A673 (cell line): ENCODE measurements at regions not wholly inside any gene's neighbourhood (a gene's known extent, or its start where the extent isn't known, plus 50 kb on each side); places are given as distances from the start of the nearest gene placed in this dataset.
A peak's percentile ranks its signal among the peaks of the same experiment; 100 is the strongest.

Experiments
- BruUV-seq: library from RNA; stranded (reverse); fragments of 400-500 nt; replicated peaks from 2 replicates; lab custom pipeline; 2021; lab: Mats Ljungman, UMichigan
- CTCF ChIA-PET: fragments of 300-600 bp; sonication (Branson Sonifier 250); formaldehyde crosslinking; loops from one replicate; lab custom pipeline; 2022; ENCODE audit warnings: antibody characterized with exemption; lab: Charles Lee
- POLR2A ChIA-PET: fragments of 300-600 bp; sonication (Branson Sonifier 250); formaldehyde crosslinking; loops from one replicate; lab custom pipeline; 2022; ENCODE audit warnings: antibody characterized with exemption; ENCODE audit not compliant: low non-redundant PET; lab: Charles Lee
- DNase-seq: peaks from one replicate; pipeline ENCODE4 v3.0.0-alpha.2; 2015; ENCODE audit warnings: low spot score
- H3K27ac ChIP-seq: fragments of 200-600 bp; sonication (generic); 2 replicates; pipeline ENCODE4 v1.5.1; 2016; ENCODE audit warnings: mixed run types, low read depth, mild to moderate bottlenecking, mixed read lengths, antibody characterized with exemption, low read length; ENCODE audit not compliant: poor library complexity, severe bottlenecking
- H3K27me3 ChIP-seq: fragments of 200-600 bp; sonication (generic); replicated peaks from 2 replicates; pipeline ENCODE4 v1.6.1; 2017; ENCODE audit warnings: mixed run types, low read depth, mild to moderate bottlenecking, mixed read lengths, antibody characterized with exemption, low read length; ENCODE audit not compliant: insufficient read depth, poor library complexity
- H3K36me3 ChIP-seq: fragments of 200-600 bp; sonication (generic); 2 replicates; pipeline ENCODE4 v1.6.1; 2016; ENCODE audit warnings: mixed run types, mild to moderate bottlenecking, mixed read lengths, antibody characterized with exemption, low read length; ENCODE audit not compliant: insufficient read depth, poor library complexity, severe bottlenecking
- H3K4me1 ChIP-seq: fragments of 200-600 bp; sonication (generic); 2 replicates; pipeline ENCODE4 v1.6.1; 2017; ENCODE audit warnings: mixed run types, mild to moderate bottlenecking, mixed read lengths, antibody characterized with exemption, low read length; ENCODE audit not compliant: insufficient read depth, poor library complexity, severe bottlenecking
- H3K4me3 ChIP-seq: fragments of 200-600 bp; sonication (generic); 2 replicates; pipeline ENCODE4 v1.5.1; 2016; ENCODE audit warnings: low read depth, mixed run types, mild to moderate bottlenecking, mixed read lengths, low read length; ENCODE audit not compliant: poor library complexity, severe bottlenecking
- H3K9me3 ChIP-seq: fragments of 200-600 bp; sonication (generic); 2 replicates; pipeline ENCODE4 v1.6.1; 2016; ENCODE audit warnings: mixed run types, low read depth, mild to moderate bottlenecking, mixed read lengths, antibody characterized with exemption, low read length; ENCODE audit not compliant: poor library complexity, severe bottlenecking
- EZH2 ChIP-seq: fragments of 200-600 bp; sonication (generic); IDR thresholded peaks from 2 replicates; pipeline ENCODE4 v1.6.1; 2017; ENCODE audit warnings: borderline replicate concordance, low read depth, mild to moderate bottlenecking, mixed read lengths, antibody characterized with exemption, low read length; ENCODE audit not compliant: poor library complexity, severe bottlenecking
- intact Hi-C: fragments of 100-400 bp; cut with micrococcal nuclease; formaldehyde crosslinking; loops from one replicate; pipeline ENCODE4 v1.10.0; 2022; ENCODE audit not compliant: unreplicated experiment
- TF ChIP-seq, protein P1 (sequence below): fragments of 300-800, 200-600 bp; sonication (generic); conservative IDR thresholded peaks from 2 replicates; pipeline ENCODE4 v1.5.1; 2017; ENCODE audit warnings: low read depth, mild to moderate bottlenecking, antibody characterized with exemption, low read length, moderate library complexity, mixed read lengths

DNA sequence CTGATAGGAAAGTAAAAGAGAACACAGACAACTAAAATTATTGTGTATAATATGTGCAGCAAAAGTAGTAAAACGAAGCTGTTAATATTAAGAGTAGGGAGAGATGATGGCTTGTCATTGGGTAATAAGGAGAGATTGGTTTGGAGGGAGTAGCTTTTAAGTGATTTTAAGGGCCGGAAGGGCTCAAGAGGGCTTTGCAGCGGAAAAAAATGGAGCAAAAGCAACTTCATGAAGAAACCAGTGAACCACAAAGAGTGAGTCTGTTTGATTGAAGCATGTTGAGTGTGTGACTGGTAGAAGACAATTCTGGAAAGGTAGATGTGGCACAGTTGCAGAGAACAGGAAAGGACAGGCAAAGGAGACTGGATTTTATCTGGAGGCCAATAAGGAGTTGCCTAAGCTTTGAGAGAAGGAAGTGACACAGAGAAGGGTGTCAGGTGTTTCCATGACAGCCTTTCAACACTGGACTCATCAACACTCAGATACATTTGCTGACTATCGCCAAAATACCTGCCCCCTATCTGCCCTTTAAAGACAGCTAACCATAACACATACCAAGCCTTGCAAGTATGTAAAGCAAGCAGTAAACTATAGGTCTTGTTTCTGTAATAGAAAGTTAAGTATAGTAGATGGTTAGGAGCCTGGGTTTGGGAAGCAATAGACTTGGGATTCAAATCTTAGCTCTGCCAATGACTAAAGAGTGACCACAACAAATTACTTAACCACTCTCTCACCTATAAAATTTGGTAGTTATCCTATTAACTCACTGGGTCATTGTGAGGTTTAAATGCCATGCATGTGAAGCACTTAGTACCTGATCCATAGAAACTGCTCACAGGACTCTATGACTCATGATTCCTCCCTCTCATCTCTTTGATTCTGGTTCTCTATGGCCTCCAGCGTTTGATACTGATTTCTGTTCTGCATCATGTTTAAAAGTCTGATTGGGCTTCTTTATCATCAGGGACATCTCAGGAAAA is 117.3 kb upstream of the LMNTD1 start:
- Histone ChIP-seq H3K27ac (no peak overlapping the region), H3K27me3 (no peaks in the 10 kb centered on the region), H3K36me3 (no peaks in the 10 kb centered on the region), H3K4me1 (no peaks in the 10 kb centered on the region), H3K4me3 (no peak overlapping the region), H3K9me3 (no peaks in the 10 kb centered on the region)
- intact Hi-C loops = no loop called here
- DNase-seq = no peak
- POLR2A ChIA-PET = no interaction called here
- TF ChIP-seq, protein P1, sequence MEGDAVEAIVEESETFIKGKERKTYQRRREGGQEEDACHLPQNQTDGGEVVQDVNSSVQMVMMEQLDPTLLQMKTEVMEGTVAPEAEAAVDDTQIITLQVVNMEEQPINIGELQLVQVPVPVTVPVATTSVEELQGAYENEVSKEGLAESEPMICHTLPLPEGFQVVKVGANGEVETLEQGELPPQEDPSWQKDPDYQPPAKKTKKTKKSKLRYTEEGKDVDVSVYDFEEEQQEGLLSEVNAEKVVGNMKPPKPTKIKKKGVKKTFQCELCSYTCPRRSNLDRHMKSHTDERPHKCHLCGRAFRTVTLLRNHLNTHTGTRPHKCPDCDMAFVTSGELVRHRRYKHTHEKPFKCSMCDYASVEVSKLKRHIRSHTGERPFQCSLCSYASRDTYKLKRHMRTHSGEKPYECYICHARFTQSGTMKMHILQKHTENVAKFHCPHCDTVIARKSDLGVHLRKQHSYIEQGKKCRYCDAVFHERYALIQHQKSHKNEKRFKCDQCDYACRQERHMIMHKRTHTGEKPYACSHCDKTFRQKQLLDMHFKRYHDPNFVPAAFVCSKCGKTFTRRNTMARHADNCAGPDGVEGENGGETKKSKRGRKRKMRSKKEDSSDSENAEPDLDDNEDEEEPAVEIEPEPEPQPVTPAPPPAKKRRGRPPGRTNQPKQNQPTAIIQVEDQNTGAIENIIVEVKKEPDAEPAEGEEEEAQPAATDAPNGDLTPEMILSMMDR = no peak
- no peak for TF ChIP-seq EZH2
- BruUV-seq = no TSS peak
- CTCF ChIA-PET = no interaction called here

DNA sequence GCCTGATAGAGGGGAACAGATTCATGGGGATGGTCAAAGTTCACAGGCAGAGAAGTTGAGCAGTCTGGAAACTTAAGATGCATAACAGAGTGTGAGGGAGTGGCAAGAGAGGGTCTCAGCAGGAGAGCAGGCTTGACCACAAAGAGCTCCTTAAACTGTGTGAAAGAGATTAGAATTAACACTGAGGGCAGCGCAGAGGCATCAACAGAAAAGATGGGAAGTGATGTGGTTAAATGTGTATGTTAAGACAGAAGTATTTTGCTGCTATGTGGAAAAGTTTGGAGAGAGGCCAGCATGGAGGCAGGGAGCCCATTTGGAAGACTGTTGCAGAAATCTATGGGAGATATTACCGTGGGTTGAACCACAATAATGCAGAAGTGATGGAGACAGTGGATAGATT is 122.7 kb upstream of the LMNTD1 start:
- peaks cover 10% of the 10 kb centered on the region for H3K4me1 ChIP-seq
- H3K27ac ChIP-seq = no peak overlapping the region
- intact Hi-C loops = no loop called here
- H3K27me3 ChIP-seq = no peaks in the 10 kb centered on the region
- DNase-seq = peak; percentile 5
- POLR2A ChIA-PET = no interaction called here
- H3K36me3 ChIP-seq = no peaks in the 10 kb centered on the region
- no peak for TF ChIP-seq EZH2
- TF ChIP-seq, protein P1 = no peak
- H3K4me3 ChIP-seq = no peak overlapping the region
- CTCF ChIA-PET = no interaction called here
- no peaks in the 10 kb centered on the region for H3K9me3 ChIP-seq
- no TSS peak for BruUV-seq

DNA sequence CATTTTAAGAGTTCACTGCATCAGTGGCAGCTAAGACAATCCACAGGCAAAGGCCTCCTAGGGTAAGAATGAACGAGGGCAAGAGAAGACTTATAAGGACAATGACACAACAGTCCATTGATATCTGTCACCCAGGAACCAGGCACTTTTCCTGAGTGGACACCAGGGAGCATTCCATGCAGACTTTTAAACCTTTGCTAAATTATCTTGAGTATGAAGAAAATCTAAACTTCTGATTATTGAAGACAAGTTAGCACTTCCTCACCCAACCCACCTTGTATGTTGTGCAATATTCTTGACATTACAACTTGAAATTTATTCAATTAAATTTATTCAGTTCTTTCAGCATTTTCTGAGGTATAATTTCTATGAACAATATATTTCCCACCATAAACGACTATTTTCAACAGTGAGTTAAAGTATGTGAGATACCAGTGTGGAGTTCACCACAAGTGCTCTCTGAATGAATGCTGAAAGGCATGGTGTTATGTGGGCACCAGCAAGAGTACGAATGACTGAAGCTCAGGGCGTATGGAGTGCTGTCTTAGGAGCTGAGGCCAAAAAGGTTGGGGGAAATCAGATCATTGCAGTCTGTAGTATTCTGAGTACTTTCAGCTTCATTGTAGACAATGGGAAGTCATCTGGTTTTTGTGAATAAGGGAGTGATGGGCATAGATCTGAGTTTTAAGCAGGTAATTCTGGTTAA is 124.3 kb upstream of the LMNTD1 start:
- no TSS peak for BruUV-seq

More for the DNA sequence above, 124.3 kb upstream of the LMNTD1 start:
- ChIA-PET POLR2A (no interaction called here), CTCF (no interaction called here)
- no peaks in the 10 kb centered on the region for H3K36me3 ChIP-seq
- no peaks in the 10 kb centered on the region for H3K27me3 ChIP-seq
- H3K9me3 ChIP-seq = no peaks in the 10 kb centered on the region
- TF ChIP-seq, protein P1 = 0 out of 2 replicates have a peak, but pooled peaks have one; percentile 16
- no peak for TF ChIP-seq EZH2
- intact Hi-C loops = no loop called here
- H3K4me1 ChIP-seq = peaks cover 10% of the 10 kb centered on the region
- no peak overlapping the region for H3K27ac ChIP-seq
- no peak overlapping the region for H3K4me3 ChIP-seq
- no peak for DNase-seq
